Panc1 (cell line): ENCODE measurements at regions not wholly inside any gene's neighbourhood (a gene's known extent, or its start where the extent isn't known, plus 50 kb on each side); places are given as distances from the start of the nearest gene placed in this dataset.

Experiments
- ATAC-seq: fragments of 200-7000 bp; cut with Tn5 transposase; 2 replicates; pipeline ENCODE4 v1.9.1; 2020; ENCODE audit warnings: mild to moderate bottlenecking, moderate library complexity
- BruUV-seq: library from RNA; stranded (reverse); fragments of 400-500 nt; replicated peaks from 2 replicates; lab custom pipeline; 2021; lab: Mats Ljungman, UMichigan
- CTCF ChIA-PET: fragments of 300-600 bp; sonication (Branson Sonifier 250); formaldehyde crosslinking; loops from one replicate; lab custom pipeline; 2022; ENCODE audit warnings: antibody characterized with exemption; lab: Charles Lee
- POLR2A ChIA-PET: fragments of 300-600 bp; sonication (Branson Sonifier 250); formaldehyde crosslinking; loops from one replicate; lab custom pipeline; 2022; ENCODE audit warnings: antibody characterized with exemption; lab: Charles Lee
- DNase-seq: peaks from one replicate; pipeline ENCODE4 v3.0.0-alpha.2; 2010; ENCODE audit warnings: low read depth, low spot score
- H3K27ac ChIP-seq: 2 replicates; pipeline ENCODE4 v1.5.1; 2011; ENCODE audit warnings: mild to moderate bottlenecking, low read length, inconsistent platforms
- H3K27me3 ChIP-seq: fragments of 200-500 bp; sonication (Bioruptor generic); 2 replicates; pipeline ENCODE4 v1.6.0; 2014; ENCODE audit warnings: low read length, inconsistent platforms; ENCODE audit not compliant: control insufficient read depth, insufficient read depth
- H3K36me3 ChIP-seq: fragments of 200-500 bp; sonication (Bioruptor generic); 2 replicates; pipeline ENCODE4 v1.5.1; 2014; ENCODE audit warnings: inconsistent platforms, mild to moderate bottlenecking, low read length, moderate library complexity; ENCODE audit not compliant: control insufficient read depth, insufficient read depth
- H3K4me1 ChIP-seq: 2 replicates; pipeline ENCODE4 v1.5.1; 2011; ENCODE audit warnings: inconsistent platforms, mild to moderate bottlenecking, low read length, moderate library complexity; ENCODE audit not compliant: control insufficient read depth, insufficient read depth
- H3K4me3 ChIP-seq, 2 experiments: 2 replicates each; pipeline ENCODE4 v1.5.1; 2011 to 2012; ENCODE audit warnings: low read depth in 2 of 2, low read length in 2 of 2, mild to moderate bottlenecking in 2 of 2, inconsistent platforms in 1 of 2, moderate library complexity in 1 of 2
- H3K9me3 ChIP-seq: fragments of 200-500 bp; sonication (Bioruptor generic); 2 replicates; pipeline ENCODE4 v1.5.1; 2014; ENCODE audit warnings: low read depth, mild to moderate bottlenecking, inconsistent platforms, low read length, moderate library complexity; ENCODE audit not compliant: control insufficient read depth, insufficient read depth
- POLR2AphosphoS5 ChIP-seq: IDR thresholded peaks from 2 replicates; pipeline ENCODE4 v1.6.1; 2012; ENCODE audit warnings: mild to moderate bottlenecking, low read depth, low read length, moderate library complexity
- SIN3A ChIP-seq: IDR thresholded peaks from 2 replicates; pipeline ENCODE4 v1.6.1; 2012; ENCODE audit warnings: low read depth, mild to moderate bottlenecking, low read length, moderate library complexity, borderline replicate concordance; ENCODE audit not compliant: insufficient read depth
- TCF7L2 ChIP-seq: IDR thresholded peaks from 2 replicates; pipeline ENCODE4 v1.6.1; 2011; ENCODE audit warnings: mild to moderate bottlenecking, low read depth, low read length, inconsistent platforms
- in situ Hi-C: cut with HindIII; loops from 2 replicates; pipeline ENCODE4 v1.10.0; 2016; ENCODE audit warnings: low sequenced_read_pairs, low pct_unique_long_range_greater_than_20kb
- intact Hi-C: fragments of 100-400 bp; cut with micrococcal nuclease; formaldehyde crosslinking; loops from one replicate; pipeline ENCODE4 v1.10.0; 2022; ENCODE audit not compliant: unreplicated experiment
- TF ChIP-seq, protein P1 (sequence below), 2 experiments: IDR thresholded peaks; 2 replicates each; pipeline ENCODE4 v1.6.1; 2011 to 2012; ENCODE audit warnings: low read depth in 2 of 2, control low read depth in 1 of 2, low read length in 1 of 2, mild to moderate bottlenecking in 1 of 2, moderate library complexity in 1 of 2; ENCODE audit not compliant: insufficient read depth in 1 of 2
- TF ChIP-seq, protein P2 (sequence below): fragments of 450-650 bp; IDR thresholded peaks from 2 replicates; pipeline ENCODE4 v1.5.1; 2017; ENCODE audit warnings: mild to moderate bottlenecking

DNA sequence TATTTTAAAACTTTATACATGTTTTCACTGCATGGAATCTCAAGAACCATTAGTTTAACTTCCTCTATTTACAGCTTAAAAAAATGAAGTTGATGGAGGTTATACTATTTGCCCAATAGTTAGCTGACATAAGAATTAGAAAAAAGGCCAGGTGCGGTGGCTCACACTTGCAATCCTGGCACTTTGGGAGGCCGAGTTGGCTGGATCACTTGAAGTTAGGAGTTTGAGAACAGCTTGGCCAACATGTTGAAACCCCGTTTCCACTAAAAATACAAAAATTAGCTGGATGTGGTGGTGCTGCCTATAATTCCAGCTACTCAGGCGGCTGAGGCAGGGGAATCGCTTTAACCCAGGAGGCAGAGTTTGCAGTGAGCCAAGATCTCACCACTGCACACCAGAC lies 125.1 kb upstream of the CDH19 start:
- no peaks in the 10 kb centered on the region for H3K9me3 ChIP-seq
- H3K4me3 ChIP-seq, result no peak overlapping the region
- ATAC-seq (no peak), DNase-seq (no peak)
- H3K27ac ChIP-seq, result no peak overlapping the region
- H3K27me3 ChIP-seq, result no peaks in the 10 kb centered on the region
- no peaks in the 10 kb centered on the region for H3K36me3 ChIP-seq
- ChIA-PET POLR2A (no interaction called here), CTCF (no interaction called here)
- in situ Hi-C loops (no loop called here), intact Hi-C loops (no loop called here)
- no TSS peak for BruUV-seq
- TF ChIP-seq, protein P1, sequence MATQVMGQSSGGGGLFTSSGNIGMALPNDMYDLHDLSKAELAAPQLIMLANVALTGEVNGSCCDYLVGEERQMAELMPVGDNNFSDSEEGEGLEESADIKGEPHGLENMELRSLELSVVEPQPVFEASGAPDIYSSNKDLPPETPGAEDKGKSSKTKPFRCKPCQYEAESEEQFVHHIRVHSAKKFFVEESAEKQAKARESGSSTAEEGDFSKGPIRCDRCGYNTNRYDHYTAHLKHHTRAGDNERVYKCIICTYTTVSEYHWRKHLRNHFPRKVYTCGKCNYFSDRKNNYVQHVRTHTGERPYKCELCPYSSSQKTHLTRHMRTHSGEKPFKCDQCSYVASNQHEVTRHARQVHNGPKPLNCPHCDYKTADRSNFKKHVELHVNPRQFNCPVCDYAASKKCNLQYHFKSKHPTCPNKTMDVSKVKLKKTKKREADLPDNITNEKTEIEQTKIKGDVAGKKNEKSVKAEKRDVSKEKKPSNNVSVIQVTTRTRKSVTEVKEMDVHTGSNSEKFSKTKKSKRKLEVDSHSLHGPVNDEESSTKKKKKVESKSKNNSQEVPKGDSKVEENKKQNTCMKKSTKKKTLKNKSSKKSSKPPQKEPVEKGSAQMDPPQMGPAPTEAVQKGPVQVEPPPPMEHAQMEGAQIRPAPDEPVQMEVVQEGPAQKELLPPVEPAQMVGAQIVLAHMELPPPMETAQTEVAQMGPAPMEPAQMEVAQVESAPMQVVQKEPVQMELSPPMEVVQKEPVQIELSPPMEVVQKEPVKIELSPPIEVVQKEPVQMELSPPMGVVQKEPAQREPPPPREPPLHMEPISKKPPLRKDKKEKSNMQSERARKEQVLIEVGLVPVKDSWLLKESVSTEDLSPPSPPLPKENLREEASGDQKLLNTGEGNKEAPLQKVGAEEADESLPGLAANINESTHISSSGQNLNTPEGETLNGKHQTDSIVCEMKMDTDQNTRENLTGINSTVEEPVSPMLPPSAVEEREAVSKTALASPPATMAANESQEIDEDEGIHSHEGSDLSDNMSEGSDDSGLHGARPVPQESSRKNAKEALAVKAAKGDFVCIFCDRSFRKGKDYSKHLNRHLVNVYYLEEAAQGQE (IDR thresholded peaks at IDR 0.05; ENCODE audit: insufficient read depth in 1 of 2, low read depth in 2 of 2, low read length in 1 of 2), result no peak
- TF ChIP-seq POLR2AphosphoS5 (no peak), SIN3A (no peak), TCF7L2 (no peak)
- TF ChIP-seq, protein P2, sequence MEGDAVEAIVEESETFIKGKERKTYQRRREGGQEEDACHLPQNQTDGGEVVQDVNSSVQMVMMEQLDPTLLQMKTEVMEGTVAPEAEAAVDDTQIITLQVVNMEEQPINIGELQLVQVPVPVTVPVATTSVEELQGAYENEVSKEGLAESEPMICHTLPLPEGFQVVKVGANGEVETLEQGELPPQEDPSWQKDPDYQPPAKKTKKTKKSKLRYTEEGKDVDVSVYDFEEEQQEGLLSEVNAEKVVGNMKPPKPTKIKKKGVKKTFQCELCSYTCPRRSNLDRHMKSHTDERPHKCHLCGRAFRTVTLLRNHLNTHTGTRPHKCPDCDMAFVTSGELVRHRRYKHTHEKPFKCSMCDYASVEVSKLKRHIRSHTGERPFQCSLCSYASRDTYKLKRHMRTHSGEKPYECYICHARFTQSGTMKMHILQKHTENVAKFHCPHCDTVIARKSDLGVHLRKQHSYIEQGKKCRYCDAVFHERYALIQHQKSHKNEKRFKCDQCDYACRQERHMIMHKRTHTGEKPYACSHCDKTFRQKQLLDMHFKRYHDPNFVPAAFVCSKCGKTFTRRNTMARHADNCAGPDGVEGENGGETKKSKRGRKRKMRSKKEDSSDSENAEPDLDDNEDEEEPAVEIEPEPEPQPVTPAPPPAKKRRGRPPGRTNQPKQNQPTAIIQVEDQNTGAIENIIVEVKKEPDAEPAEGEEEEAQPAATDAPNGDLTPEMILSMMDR, result no peak
- no peaks in the 10 kb centered on the region for H3K4me1 ChIP-seq

- H3K36me3 ChIP-seq, result no peaks in the 10 kb centered on the region
- H3K4me1 ChIP-seq, result no peaks in the 10 kb centered on the region
- no peak for DNase-seq
- no peak for ATAC-seq
- H3K4me3 ChIP-seq, result no peak overlapping the region
- ChIA-PET CTCF (no interaction called here), POLR2A (no interaction called here)
- no peaks in the 10 kb centered on the region for H3K9me3 ChIP-seq
- intact Hi-C loops, result no loop called here
- in situ Hi-C loops, result no loop called here
- TF ChIP-seq SIN3A (no peak), POLR2AphosphoS5 (no peak), TCF7L2 (no peak)
- TF ChIP-seq, protein P1 (IDR thresholded peaks at IDR 0.05; ENCODE audit: insufficient read depth in 1 of 2, low read depth in 2 of 2, low read length in 1 of 2), result no peak
- TF ChIP-seq, protein P2, result no peak
- H3K27ac ChIP-seq, result no peak overlapping the region
- BruUV-seq, result no TSS peak
- no peaks in the 10 kb centered on the region for H3K27me3 ChIP-seq
Observed at GRCh38 chr18:66727991-66728390, 124.1 kb upstream of the CDH19 start.
